AG04450 (cell line): ENCODE measurements at regions not wholly inside any gene's neighbourhood (a gene's known extent, or its start where the extent isn't known, plus 50 kb on each side); places are given as distances from the start of the nearest gene placed in this dataset.

Experiments
- CTCF ChIA-PET: fragments of 300-600, 350-600 bp; formaldehyde crosslinking; extraction: SDS; loops from one replicate; lab custom pipeline; 2022; ENCODE audit warnings: antibody characterized with exemption, inconsistent platforms; lab: Charles Lee
- POLR2A ChIA-PET: fragments of 350-600 bp; formaldehyde crosslinking; extraction: SDS; loops from one replicate; lab custom pipeline; 2021; ENCODE audit warnings: antibody characterized with exemption, inconsistent platforms; lab: Yijun Ruan, JAX
- DNase-seq: peaks from one replicate; pipeline ENCODE4 v3.0.0-alpha.2; 2011; ENCODE audit warnings: low read depth, low spot score
- H3K27ac ChIP-seq: one replicate; pipeline ENCODE4 v1.5.1; 2012; ENCODE audit warnings: low read depth, low read length, control low read depth
- H3K27me3 ChIP-seq: one replicate; pipeline ENCODE4 v1.6.0; 2012; ENCODE audit warnings: low read length; ENCODE audit not compliant: control insufficient read depth, insufficient read depth
- H3K4me3 ChIP-seq: 2 replicates; pipeline ENCODE4 v1.5.1; 2011; ENCODE audit warnings: mild to moderate bottlenecking, low read depth, low read length, control low read depth
- H3K9me3 ChIP-seq: 2 replicates; pipeline ENCODE4 v1.5.1; 2012; ENCODE audit warnings: low read length; ENCODE audit not compliant: control insufficient read depth, insufficient read depth
- TF ChIP-seq, protein P1 (sequence below): IDR thresholded peaks from 2 replicates; pipeline ENCODE4 v1.5.1; 2011; ENCODE audit warnings: low read depth, low read length, control low read depth, inconsistent platforms

DNA sequence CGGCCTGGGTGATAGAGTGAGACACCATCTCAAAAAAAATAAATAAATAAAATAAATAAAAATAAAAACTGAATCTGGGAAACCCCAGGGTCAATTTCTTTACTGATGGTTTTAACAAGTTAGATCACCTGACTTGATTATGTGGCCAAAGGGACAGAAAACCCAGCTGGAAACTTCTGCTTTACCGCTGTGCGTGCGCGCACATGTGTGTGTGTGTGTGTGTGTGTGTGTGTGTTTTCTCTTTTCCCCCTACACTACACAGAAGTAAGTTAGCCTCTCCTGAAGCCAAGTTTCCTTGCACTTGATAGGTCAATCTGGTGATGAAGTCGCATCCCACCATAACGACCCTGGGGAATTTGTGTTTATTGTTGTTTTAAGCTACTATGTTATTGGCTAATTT, 105.3 kb upstream of the AMN1 start:
- H3K27me3 ChIP-seq = no peaks in the 10 kb centered on the region
- POLR2A ChIA-PET = no interaction called here
- H3K27ac ChIP-seq = no peak overlapping the region
- TF ChIP-seq, protein P1, sequence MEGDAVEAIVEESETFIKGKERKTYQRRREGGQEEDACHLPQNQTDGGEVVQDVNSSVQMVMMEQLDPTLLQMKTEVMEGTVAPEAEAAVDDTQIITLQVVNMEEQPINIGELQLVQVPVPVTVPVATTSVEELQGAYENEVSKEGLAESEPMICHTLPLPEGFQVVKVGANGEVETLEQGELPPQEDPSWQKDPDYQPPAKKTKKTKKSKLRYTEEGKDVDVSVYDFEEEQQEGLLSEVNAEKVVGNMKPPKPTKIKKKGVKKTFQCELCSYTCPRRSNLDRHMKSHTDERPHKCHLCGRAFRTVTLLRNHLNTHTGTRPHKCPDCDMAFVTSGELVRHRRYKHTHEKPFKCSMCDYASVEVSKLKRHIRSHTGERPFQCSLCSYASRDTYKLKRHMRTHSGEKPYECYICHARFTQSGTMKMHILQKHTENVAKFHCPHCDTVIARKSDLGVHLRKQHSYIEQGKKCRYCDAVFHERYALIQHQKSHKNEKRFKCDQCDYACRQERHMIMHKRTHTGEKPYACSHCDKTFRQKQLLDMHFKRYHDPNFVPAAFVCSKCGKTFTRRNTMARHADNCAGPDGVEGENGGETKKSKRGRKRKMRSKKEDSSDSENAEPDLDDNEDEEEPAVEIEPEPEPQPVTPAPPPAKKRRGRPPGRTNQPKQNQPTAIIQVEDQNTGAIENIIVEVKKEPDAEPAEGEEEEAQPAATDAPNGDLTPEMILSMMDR = no peak
- H3K9me3 ChIP-seq = no peaks in the 10 kb centered on the region; the same call in 1 of the 2 replicates
- DNase-seq = no peak
- CTCF ChIA-PET = no interaction called here
- no peak overlapping the region for H3K4me3 ChIP-seq

DNA sequence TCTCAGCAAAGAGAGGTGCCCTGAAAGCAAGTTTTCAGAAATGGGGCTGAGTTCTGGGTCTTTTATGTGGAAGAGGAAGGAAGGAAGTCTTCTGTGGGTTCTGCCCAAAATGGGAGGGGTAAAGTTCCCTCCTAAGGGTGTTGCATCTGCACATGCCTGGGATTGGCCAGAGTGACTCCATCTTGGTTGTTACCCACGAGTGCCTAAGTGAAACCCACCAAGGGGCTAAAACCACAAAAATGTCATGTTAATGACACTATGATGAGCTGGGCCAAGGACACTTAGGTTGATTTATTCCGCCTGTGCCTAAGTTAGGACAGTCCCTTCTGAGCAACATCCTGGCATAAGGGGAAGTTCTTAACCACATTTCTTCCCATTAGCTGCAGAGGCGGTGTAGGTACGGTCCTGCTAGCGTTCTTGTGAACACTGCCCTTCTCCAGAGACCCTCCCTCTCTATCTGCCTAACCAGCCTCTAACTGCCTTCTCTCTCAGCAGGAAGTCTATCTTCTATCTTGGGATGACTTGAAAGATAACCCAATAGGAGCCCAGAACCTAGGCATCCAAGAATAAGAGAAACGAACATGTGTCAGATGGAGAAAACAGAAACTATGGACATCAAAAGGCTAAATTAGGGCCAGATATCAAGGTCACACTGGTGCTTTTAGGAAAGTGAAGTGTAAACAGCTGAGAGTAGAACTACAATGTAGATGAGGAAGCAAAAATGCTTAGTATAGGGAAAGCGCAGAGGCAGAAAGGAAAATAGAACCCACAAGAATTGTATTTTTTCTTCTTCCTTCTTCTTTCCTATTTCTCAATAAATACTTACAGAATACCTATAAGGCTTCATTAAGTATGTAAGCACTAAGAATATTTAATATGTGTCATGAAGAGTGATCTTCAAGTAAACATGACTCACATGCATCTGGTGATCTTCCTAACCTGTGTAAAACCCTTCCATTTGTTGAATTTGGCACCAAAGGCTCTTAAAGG, 104.2 kb upstream of the AMN1 start:
- ChIA-PET CTCF (no interaction called here), POLR2A (no interaction called here)
- no peaks in the 10 kb centered on the region; the same call in 1 of the 2 replicates for H3K9me3 ChIP-seq
- no peak for DNase-seq
- H3K4me3 ChIP-seq = no peak overlapping the region
- H3K27ac ChIP-seq = no peak overlapping the region
- H3K27me3 ChIP-seq = no peaks in the 10 kb centered on the region
- TF ChIP-seq, protein P1 = no peak

DNA sequence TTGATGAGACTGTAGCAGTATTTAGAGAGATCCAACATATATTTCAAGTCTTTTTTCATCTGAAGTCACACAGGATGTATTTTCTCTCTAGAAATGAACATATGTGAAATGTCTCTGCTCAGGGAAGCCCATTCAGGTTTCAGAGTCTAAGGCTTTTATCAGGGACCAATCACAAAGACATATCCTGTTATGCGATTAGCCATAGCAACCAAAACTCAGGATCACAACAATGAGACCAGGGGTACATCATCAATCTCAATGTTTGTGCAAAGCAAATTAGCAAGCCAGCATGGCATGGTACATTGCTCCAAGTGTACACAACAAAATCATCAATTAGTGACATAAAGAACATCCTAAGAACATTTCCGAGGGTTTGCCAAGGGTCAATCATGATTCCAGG, 99.2 kb upstream of the AMN1 start:
- DNase-seq = no peak
- Histone ChIP-seq H3K27ac (no peak overlapping the region), H3K27me3 (no peaks in the 10 kb centered on the region), H3K4me3 (no peak overlapping the region), H3K9me3 (no peaks in the 10 kb centered on the region; the same call in 1 of the 2 replicates)
- TF ChIP-seq, protein P1 = no peak
- POLR2A ChIA-PET = no interaction called here
- CTCF ChIA-PET = no interaction called here

DNA sequence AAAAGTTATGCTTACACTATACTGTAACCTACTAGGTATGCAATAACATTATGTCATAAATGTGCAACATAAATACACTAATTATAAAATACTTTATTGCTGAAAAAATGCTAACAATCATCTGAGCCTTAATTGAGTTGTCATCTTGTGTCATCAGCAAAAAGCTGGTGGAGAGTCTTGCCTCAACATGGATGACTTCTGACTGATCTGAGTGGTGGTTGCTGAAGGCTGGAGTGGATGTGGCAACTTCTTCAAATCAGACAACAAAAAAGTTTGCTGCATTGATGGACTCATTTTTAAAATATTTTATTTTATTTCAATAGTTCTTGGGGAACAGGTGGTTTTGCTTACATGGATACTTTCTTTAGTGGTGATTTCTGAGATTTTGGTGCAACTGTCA, 93.9 kb upstream of the AMN1 start:
- Histone ChIP-seq H3K27me3 (no peaks in the 10 kb centered on the region), H3K9me3 (no peaks in the 10 kb centered on the region; the same call in 1 of the 2 replicates), H3K27ac (no peak overlapping the region), H3K4me3 (no peak overlapping the region)
- CTCF ChIA-PET = no interaction called here
- TF ChIP-seq, protein P1 = no peak
- DNase-seq = no peak
- POLR2A ChIA-PET = no interaction called here

DNA sequence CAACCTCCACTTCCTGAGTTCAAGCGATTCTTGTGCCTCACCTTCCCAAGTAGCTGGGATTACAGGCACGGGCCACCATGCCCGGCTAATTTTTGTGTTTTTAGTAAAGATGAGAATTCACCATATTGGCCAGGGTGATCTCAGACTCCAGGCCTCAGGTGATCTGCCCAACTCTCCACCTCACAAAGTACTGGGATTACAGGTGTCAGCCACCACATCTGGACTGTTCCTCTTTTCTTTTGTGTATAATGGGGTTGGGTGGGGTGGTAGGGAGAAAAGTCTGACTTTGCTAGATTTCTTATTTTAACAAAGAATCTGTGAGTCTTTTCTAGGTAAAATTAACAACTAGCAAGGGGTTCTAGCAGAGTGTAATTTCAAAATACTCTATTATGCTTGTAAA, 92.7 kb upstream of the AMN1 start:
- no peaks in the 10 kb centered on the region; the same call in 1 of the 2 replicates for H3K9me3 ChIP-seq
- TF ChIP-seq, protein P1 = no peak
- no peak overlapping the region for H3K27ac ChIP-seq
- no peak for DNase-seq
- H3K27me3 ChIP-seq = no peaks in the 10 kb centered on the region
- POLR2A ChIA-PET = no interaction called here
- CTCF ChIA-PET = no interaction called here
- no peak overlapping the region for H3K4me3 ChIP-seq
